ENCODE measurements at regions not wholly inside any gene's neighbourhood (a gene's known extent, or its start where the extent isn't known, plus 50 kb on each side); places are given as distances from the start of the nearest gene placed in this dataset.

DNA sequence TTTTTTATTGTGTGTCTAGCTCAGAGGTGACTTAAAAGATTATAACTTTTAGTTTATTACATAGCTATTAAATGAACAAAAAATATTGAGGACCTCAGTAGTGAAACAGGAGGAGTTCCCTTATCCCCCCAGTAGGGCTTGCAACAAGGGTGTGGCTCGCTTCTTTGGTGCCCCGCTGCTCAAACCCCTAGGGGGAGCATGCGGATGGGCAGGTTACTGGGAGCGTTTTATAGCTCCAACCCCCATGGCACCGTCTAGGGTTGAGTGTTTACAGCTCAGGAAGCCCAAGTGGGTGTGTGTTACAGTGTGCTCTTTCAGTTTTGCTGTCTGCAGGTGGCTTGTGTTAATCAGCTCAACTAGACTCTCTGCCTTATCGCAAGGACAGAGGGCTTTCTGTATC lies 1513.7 kb downstream of the GRIK2 start:
- TF ChIP-seq POLR2AphosphoS5 (IDR thresholded peaks at IDR 0.05; ENCODE audit: control insufficient read depth, insufficient read depth, low read depth, low read length), result no peak
- TF ChIP-seq, protein P1, sequence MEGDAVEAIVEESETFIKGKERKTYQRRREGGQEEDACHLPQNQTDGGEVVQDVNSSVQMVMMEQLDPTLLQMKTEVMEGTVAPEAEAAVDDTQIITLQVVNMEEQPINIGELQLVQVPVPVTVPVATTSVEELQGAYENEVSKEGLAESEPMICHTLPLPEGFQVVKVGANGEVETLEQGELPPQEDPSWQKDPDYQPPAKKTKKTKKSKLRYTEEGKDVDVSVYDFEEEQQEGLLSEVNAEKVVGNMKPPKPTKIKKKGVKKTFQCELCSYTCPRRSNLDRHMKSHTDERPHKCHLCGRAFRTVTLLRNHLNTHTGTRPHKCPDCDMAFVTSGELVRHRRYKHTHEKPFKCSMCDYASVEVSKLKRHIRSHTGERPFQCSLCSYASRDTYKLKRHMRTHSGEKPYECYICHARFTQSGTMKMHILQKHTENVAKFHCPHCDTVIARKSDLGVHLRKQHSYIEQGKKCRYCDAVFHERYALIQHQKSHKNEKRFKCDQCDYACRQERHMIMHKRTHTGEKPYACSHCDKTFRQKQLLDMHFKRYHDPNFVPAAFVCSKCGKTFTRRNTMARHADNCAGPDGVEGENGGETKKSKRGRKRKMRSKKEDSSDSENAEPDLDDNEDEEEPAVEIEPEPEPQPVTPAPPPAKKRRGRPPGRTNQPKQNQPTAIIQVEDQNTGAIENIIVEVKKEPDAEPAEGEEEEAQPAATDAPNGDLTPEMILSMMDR (IDR thresholded peaks at IDR 0.05 in 2 of 3, conservative IDR thresholded peaks at IDR 0.05 in 1 of 3; ENCODE audit: insufficient read depth in 2 of 3, low read depth in 1 of 3, low read length in 3 of 3), result no peak
- no peak for TF ChIP-seq JUN (IDR thresholded peaks at IDR 0.05; ENCODE audit: borderline replicate concordance, low read depth, low read length)
- no peak for TF ChIP-seq JUN (CRISPR knock-in tag; IDR thresholded peaks at IDR 0.05; ENCODE audit: borderline replicate concordance)
